HG02642 (cell line): ENCODE measurements at regions not wholly inside any gene's neighbourhood (a gene's known extent, or its start where the extent isn't known, plus 50 kb on each side); places are given as distances from the start of the nearest gene placed in this dataset.

Experiments used
- ATAC-seq: cut with Tn5 transposase; IDR thresholded peaks from one replicate; pipeline ENCODE4 v1.9.1; 2021; ENCODE audit warnings: mild to moderate bottlenecking; ENCODE audit not compliant: unreplicated experiment, poor library complexity

GRCh38 chr18:39842366-39842914, 2112.6 kb upstream of the PIK3C3 start:
- no peak for ATAC-seq

GRCh38 chr18:39841482-39842365, 2113.3 kb upstream of the PIK3C3 start:
- ATAC-seq, result no peak

GRCh38 chr18:39840856-39841481, 2114.1 kb upstream of the PIK3C3 start:
- no peak for ATAC-seq

- no peak for ATAC-seq
Observed at GRCh38 chr18:39840406-39840805, 2114.6 kb upstream of the PIK3C3 start.

- no peak for ATAC-seq
Observed at GRCh38 chr18:39839782-39840181, 2115.3 kb upstream of the PIK3C3 start.

- ATAC-seq, result no peak
Observed at GRCh38 chr18:39838831-39839230, 2116.2 kb upstream of the PIK3C3 start.

GRCh38 chr18:39835303-39836030, 2119.6 kb upstream of the PIK3C3 start:
- no peak for ATAC-seq

GRCh38 chr18:39834636-39835035, 2120.4 kb upstream of the PIK3C3 start:
- ATAC-seq, result no peak

- ATAC-seq, result no peak
Observed at GRCh38 chr18:39825485-39826150, 2129.4 kb upstream of the PIK3C3 start.

GRCh38 chr18:39806525-39806924, 2148.5 kb upstream of the PIK3C3 start:
- ATAC-seq, result no peak

- no peak for ATAC-seq
Observed at GRCh38 chr18:39805218-39805617, 2149.8 kb upstream of the PIK3C3 start.

GRCh38 chr18:39802648-39803229, 2152.3 kb upstream of the PIK3C3 start:
- no peak for ATAC-seq

- ATAC-seq, result no peak
Observed at GRCh38 chr18:39801848-39802247, 2153.2 kb upstream of the PIK3C3 start.

GRCh38 chr18:39801010-39801409, 2154.0 kb upstream of the PIK3C3 start:
- no peak for ATAC-seq

- ATAC-seq, result no peak
Observed at GRCh38 chr18:39799006-39799405, 2156.0 kb upstream of the PIK3C3 start.

GRCh38 chr18:39796393-39796792, 2158.6 kb upstream of the PIK3C3 start:
- no peak for ATAC-seq

GRCh38 chr18:39795350-39795749, 2159.7 kb upstream of the PIK3C3 start:
- no peak for ATAC-seq

GRCh38 chr18:39793609-39794008, 2161.4 kb upstream of the PIK3C3 start:
- no peak for ATAC-seq

- ATAC-seq, result no peak
Observed at GRCh38 chr18:39788383-39788782, 2166.7 kb upstream of the PIK3C3 start.

- ATAC-seq, result no peak
Observed at GRCh38 chr18:39786477-39786876, 2168.6 kb upstream of the PIK3C3 start.
